Hepatocyte (in vitro differentiated cells): ENCODE measurements at regions not wholly inside any gene's neighbourhood (a gene's known extent, or its start where the extent isn't known, plus 50 kb on each side); places are given as distances from the start of the nearest gene placed in this dataset.
A peak's percentile ranks its signal among the peaks of the same experiment; 100 is the strongest.

Experiments
- DNase-seq: peaks from one replicate; pipeline ENCODE4 v3.0.0-alpha.2; 2016; ENCODE audit warnings: low spot score
- H2AFZ ChIP-seq: fragments of 200-600 bp; sonication (generic); 2 replicates; pipeline ENCODE4 v1.6.0; 2016; ENCODE audit warnings: antibody characterized with exemption, mild to moderate bottlenecking
- H3K27ac ChIP-seq: fragments of 200-600 bp; sonication (generic); 2 replicates; pipeline ENCODE4 v1.5.1; 2016; ENCODE audit warnings: mild to moderate bottlenecking
- H3K27me3 ChIP-seq: fragments of 200-600 bp; sonication (generic); 2 replicates; pipeline ENCODE4 v1.6.1; 2016
- H3K36me3 ChIP-seq: fragments of 200-600 bp; sonication (generic); replicated peaks from 2 replicates; pipeline ENCODE4 v1.5.1; 2016; ENCODE audit warnings: low read depth; ENCODE audit not compliant: insufficient read depth
- H3K4me1 ChIP-seq: fragments of 200-600 bp; sonication (generic); 2 replicates; pipeline ENCODE4 v1.5.1; 2016; ENCODE audit warnings: mild to moderate bottlenecking, moderate library complexity; ENCODE audit not compliant: insufficient read depth
- H3K4me2 ChIP-seq: fragments of 200-600 bp; sonication (generic); 2 replicates; pipeline ENCODE4 v1.6.0; 2016
- H3K4me3 ChIP-seq: fragments of 200-600 bp; sonication (generic); 2 replicates; pipeline ENCODE4 v1.5.1; 2016; ENCODE audit warnings: mild to moderate bottlenecking
- H3K79me2 ChIP-seq: fragments of 200-600 bp; sonication (generic); 2 replicates; pipeline ENCODE4 v1.6.0; 2017; ENCODE audit warnings: mild to moderate bottlenecking
- H3K9me2 ChIP-seq: fragments of 200-600 bp; sonication (generic); replicated peaks from 2 replicates; pipeline ENCODE4 v1.6.0; 2017; ENCODE audit warnings: mild to moderate bottlenecking; ENCODE audit not compliant: insufficient read depth
- H3K9me3 ChIP-seq: fragments of 200-600 bp; sonication (generic); 2 replicates; pipeline ENCODE4 v1.5.1; 2016; ENCODE audit warnings: low read depth, mild to moderate bottlenecking
- H4K20me1 ChIP-seq: fragments of 200-600 bp; sonication (generic); 2 replicates; pipeline ENCODE4 v1.6.0; 2016; ENCODE audit warnings: mild to moderate bottlenecking; ENCODE audit not compliant: insufficient read depth, poor library complexity, severe bottlenecking
- CTCF ChIP-seq: fragments of 200-600 bp; sonication (generic); IDR thresholded peaks from 2 replicates; pipeline ENCODE4 v1.5.1; 2016; ENCODE audit warnings: antibody characterized with exemption, mild to moderate bottlenecking; ENCODE audit not compliant: poor library complexity
- EZH2 ChIP-seq: fragments of 200-600 bp; sonication (generic); IDR thresholded peaks from 2 replicates; pipeline ENCODE4 v1.6.1; 2016; ENCODE audit warnings: antibody characterized with exemption, mild to moderate bottlenecking, borderline replicate concordance
- EZH2phosphoT487 ChIP-seq: fragments of 200-600 bp; sonication (generic); IDR thresholded peaks from one replicate; pipeline ENCODE4 v1.6.1; 2018; ENCODE audit warnings: antibody characterized with exemption, mild to moderate bottlenecking, low read depth, moderate library complexity; ENCODE audit not compliant: unreplicated experiment, severe bottlenecking
- WGBS: methylation state at CpG from one replicate; pipeline ENCODE4 v1.1.6; 2016; ENCODE audit warnings: low lambda C conversion rate; ENCODE audit errors: missing lambda C conversion rate; 5-methylcytosine and 5-hydroxymethylcytosine counted together

GRCh38 chr5:127205147-127205546, 85.4 kb upstream of the MEGF10 start:
- H3K27ac ChIP-seq = no peak overlapping the region
- H3K4me1 ChIP-seq = peaks cover 5% of the 10 kb centered on the region
- H3K79me2 ChIP-seq = no peaks in the 10 kb centered on the region
- WGBS = 97% methylated on average over 3 of the region's 3 CpGs
- no peak overlapping the region for H2AFZ ChIP-seq
- H3K9me3 ChIP-seq = no peaks in the 10 kb centered on the region
- DNase-seq = no peak
- TF ChIP-seq CTCF = no peak
- no peak for TF ChIP-seq EZH2phosphoT487
- no peak for TF ChIP-seq EZH2
- H4K20me1 ChIP-seq = no peaks in the 10 kb centered on the region
- H3K27me3 ChIP-seq = peaks cover under 1% of the 10 kb centered on the region
- no peak overlapping the region for H3K4me3 ChIP-seq
- no peaks in the 10 kb centered on the region for H3K9me2 ChIP-seq
- H3K4me2 ChIP-seq = no peak overlapping the region
- no peaks in the 10 kb centered on the region for H3K36me3 ChIP-seq

- peaks cover 9% of the 10 kb centered on the region for H3K27me3 ChIP-seq
- no peaks in the 10 kb centered on the region for H3K79me2 ChIP-seq
- peaks cover 5% of the 10 kb centered on the region for H3K4me1 ChIP-seq
- DNase-seq = peak; percentile 13
- no peak overlapping the region for H2AFZ ChIP-seq
- no peaks in the 10 kb centered on the region for H4K20me1 ChIP-seq
- no peak overlapping the region for H3K4me2 ChIP-seq
- no peak overlapping the region for H3K27ac ChIP-seq
- no peaks in the 10 kb centered on the region for H3K9me3 ChIP-seq
- no peaks in the 10 kb centered on the region for H3K36me3 ChIP-seq
- no peak overlapping the region for H3K4me3 ChIP-seq
- no peak for TF ChIP-seq EZH2
- no peak for TF ChIP-seq CTCF
- TF ChIP-seq EZH2phosphoT487 = no peak
- 74% methylated on average over 4 of the region's 4 CpGs for WGBS
- no peaks in the 10 kb centered on the region for H3K9me2 ChIP-seq
Measured at GRCh38 chr5:127206320-127207113, 84.1 kb upstream of the MEGF10 start.

- no peaks in the 10 kb centered on the region for H3K79me2 ChIP-seq
- no peak overlapping the region for H3K4me2 ChIP-seq
- H3K9me3 ChIP-seq = no peaks in the 10 kb centered on the region
- TF ChIP-seq CTCF = no peak
- TF ChIP-seq EZH2 = no peak
- TF ChIP-seq EZH2phosphoT487 = no peak
- H3K27ac ChIP-seq = no peak overlapping the region
- H3K36me3 ChIP-seq = no peaks in the 10 kb centered on the region
- H2AFZ ChIP-seq = no peak overlapping the region
- H4K20me1 ChIP-seq = no peaks in the 10 kb centered on the region
- peaks cover 5% of the 10 kb centered on the region for H3K4me1 ChIP-seq
- no peak overlapping the region for H3K4me3 ChIP-seq
- no peak for DNase-seq
- H3K9me2 ChIP-seq = no peaks in the 10 kb centered on the region
- peaks cover 9% of the 10 kb centered on the region for H3K27me3 ChIP-seq
- 57% methylated on average over 2 of the region's 2 CpGs for WGBS
Measured at GRCh38 chr5:127210042-127210441, 80.6 kb upstream of the MEGF10 start.
